Body of pancreas (tissue), 4 donors: ENCODE measurements at regions not wholly inside any gene's neighbourhood (a gene's known extent, or its start where the extent isn't known, plus 50 kb on each side); places are given as distances from the start of the nearest gene placed in this dataset.

ENCODE experiments used
- ATAC-seq: fragments of 150-250 bp; one replicate; pipeline ENCODE4 v1.9.1; 2016
- DNase-seq, 4 donors: peaks; one replicate each; pipeline ENCODE4 v3.0.0-alpha.2; 2019
- H3K27ac ChIP-seq, 4 donors: fragments of 200-600 bp; sonication (generic); 1 replicate in 3 of 4; 2 replicates in 1 of 4; pipeline versions ENCODE4 v1.5.1 to v1.6.1; 2016 to 2019; ENCODE audit warnings: mild to moderate bottlenecking in 1 of 4, mixed read lengths in 1 of 4, moderate library complexity in 1 of 4
- H3K27me3 ChIP-seq, 2 donors: fragments of 200-600 bp; sonication (generic); one replicate each; pipeline ENCODE4 v1.6.0; 2016; ENCODE audit warnings: mild to moderate bottlenecking in 1 of 2
- H3K36me3 ChIP-seq, 2 donors: fragments of 200-600 bp; sonication (generic); replicated peaks in 1 of 2; 2 replicates each; pipeline ENCODE4 v1.5.1; 2016; ENCODE audit warnings: low read depth in 2 of 2; ENCODE audit not compliant: insufficient read depth in 1 of 2
- H3K4me1 ChIP-seq: fragments of 200-600 bp; sonication (generic); one replicate; pipeline ENCODE4 v1.6.0; 2016
- H3K4me3 ChIP-seq, 2 donors: fragments of 200-600 bp; sonication (generic); 1 replicate in 1 of 2; 2 replicates in 1 of 2; pipeline ENCODE4 v1.5.1; 2016 to 2019
- H3K9me3 ChIP-seq, 3 donors: fragments of 200-600 bp; sonication (generic); 1 replicate in 2 of 3; 2 replicates in 1 of 3; pipeline ENCODE4 v1.5.1; 2016
- POLR2A ChIP-seq, 3 donors: fragments of 450-650 bp; IDR thresholded peaks; one replicate each; pipeline ENCODE4 v1.6.1; 2016; ENCODE audit warnings: antibody characterized with exemption in 3 of 3, mild to moderate bottlenecking in 2 of 3
- WGBS, 2 donors: methylation state at CpG; one replicate each; pipeline ENCODE4 v1.1.5; 2017; 5-methylcytosine and 5-hydroxymethylcytosine counted together
- intact Hi-C: fragments of 100-400 bp; cut with DNase I; formaldehyde crosslinking; loops from one replicate; pipeline ENCODE4 v1.15.1; 2023
- TF ChIP-seq, protein P1 (sequence below), 7 experiments: fragments of 450-650 bp in 4 of 7; fragments of 200-600 bp in 3 of 7; sonication (generic) in 3 of 7; IDR thresholded peaks; one replicate each; pipeline ENCODE4 v1.5.1; 2016 to 2019; ENCODE audit warnings: antibody characterized with exemption in 7 of 7

DNA sequence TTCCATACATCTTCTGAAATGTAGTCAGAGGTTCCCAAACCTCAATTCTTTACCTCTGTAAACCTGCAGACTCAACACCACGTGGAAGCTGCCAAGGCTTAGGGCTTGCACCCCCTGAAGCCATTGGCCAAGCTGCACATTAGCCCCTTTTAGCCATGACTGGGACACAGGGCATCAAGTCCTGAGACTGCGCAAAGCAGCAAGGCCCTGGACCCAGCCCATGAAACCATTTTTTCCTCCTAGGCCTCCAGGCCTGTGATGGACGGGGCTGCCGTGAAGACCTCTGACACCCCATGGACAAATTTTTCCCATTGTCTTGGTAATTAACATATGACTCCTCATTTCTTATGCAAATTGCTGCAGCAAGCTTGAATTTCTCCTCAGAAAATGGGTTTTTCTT is 727.8 kb downstream of the C6orf118 start:
- H3K4me3 ChIP-seq, result no peak overlapping the region
- DNase-seq (no peak), ATAC-seq (no peak)
- no peak overlapping the region for H3K27ac ChIP-seq
- WGBS, 2 donors, result 44 to 45% methylated on average over 4 of the region's 4 CpGs
- no peaks in the 10 kb centered on the region for H3K36me3 ChIP-seq
- H3K9me3 ChIP-seq, result peaks cover 0 to 9% (median 0%) of the 10 kb centered on the region in 3 donors
- intact Hi-C loops, result no loop called here
- no peaks in the 10 kb centered on the region for H3K4me1 ChIP-seq
- TF ChIP-seq, protein P1, sequence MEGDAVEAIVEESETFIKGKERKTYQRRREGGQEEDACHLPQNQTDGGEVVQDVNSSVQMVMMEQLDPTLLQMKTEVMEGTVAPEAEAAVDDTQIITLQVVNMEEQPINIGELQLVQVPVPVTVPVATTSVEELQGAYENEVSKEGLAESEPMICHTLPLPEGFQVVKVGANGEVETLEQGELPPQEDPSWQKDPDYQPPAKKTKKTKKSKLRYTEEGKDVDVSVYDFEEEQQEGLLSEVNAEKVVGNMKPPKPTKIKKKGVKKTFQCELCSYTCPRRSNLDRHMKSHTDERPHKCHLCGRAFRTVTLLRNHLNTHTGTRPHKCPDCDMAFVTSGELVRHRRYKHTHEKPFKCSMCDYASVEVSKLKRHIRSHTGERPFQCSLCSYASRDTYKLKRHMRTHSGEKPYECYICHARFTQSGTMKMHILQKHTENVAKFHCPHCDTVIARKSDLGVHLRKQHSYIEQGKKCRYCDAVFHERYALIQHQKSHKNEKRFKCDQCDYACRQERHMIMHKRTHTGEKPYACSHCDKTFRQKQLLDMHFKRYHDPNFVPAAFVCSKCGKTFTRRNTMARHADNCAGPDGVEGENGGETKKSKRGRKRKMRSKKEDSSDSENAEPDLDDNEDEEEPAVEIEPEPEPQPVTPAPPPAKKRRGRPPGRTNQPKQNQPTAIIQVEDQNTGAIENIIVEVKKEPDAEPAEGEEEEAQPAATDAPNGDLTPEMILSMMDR (IDR thresholded peaks at IDR 0.05), result no peak
- no peak for TF ChIP-seq POLR2A (IDR thresholded peaks at IDR 0.05)
- H3K27me3 ChIP-seq, result no peaks in the 10 kb centered on the region

DNA sequence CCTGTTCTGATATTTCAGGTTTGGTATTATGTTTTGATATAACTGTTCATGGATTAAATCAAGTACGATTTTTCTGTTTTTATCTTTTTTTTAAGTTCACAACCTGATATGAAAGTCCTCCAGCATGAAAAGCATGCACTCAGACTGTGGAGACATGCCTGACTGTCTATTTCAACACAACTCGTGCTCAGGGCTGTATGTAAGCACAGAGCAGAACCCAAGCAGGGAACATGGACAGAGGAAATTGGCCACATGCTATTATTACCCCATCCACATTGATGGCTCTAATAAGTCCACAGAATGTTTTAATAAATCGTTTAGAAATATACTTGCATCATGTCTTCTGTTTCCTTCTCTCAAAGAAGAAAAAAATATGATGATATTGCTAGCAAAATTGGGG is 730.4 kb downstream of the C6orf118 start:
- Histone ChIP-seq H3K4me1 (no peaks in the 10 kb centered on the region), H3K27me3 (no peaks in the 10 kb centered on the region), H3K4me3 (no peak overlapping the region), H3K9me3 (peaks cover 0 to 9% (median 0%) of the 10 kb centered on the region in 3 donors), H3K36me3 (no peaks in the 10 kb centered on the region), H3K27ac (no peak overlapping the region)
- WGBS, 2 donors, result 29 to 32% methylated on average over 3 of the region's 3 CpGs
- ATAC-seq, result no peak
- intact Hi-C loops, result no loop called here
- TF ChIP-seq, protein P1 (IDR thresholded peaks at IDR 0.05), result no peak
- TF ChIP-seq POLR2A (IDR thresholded peaks at IDR 0.05), result no peak
- DNase-seq, result no peak

DNA sequence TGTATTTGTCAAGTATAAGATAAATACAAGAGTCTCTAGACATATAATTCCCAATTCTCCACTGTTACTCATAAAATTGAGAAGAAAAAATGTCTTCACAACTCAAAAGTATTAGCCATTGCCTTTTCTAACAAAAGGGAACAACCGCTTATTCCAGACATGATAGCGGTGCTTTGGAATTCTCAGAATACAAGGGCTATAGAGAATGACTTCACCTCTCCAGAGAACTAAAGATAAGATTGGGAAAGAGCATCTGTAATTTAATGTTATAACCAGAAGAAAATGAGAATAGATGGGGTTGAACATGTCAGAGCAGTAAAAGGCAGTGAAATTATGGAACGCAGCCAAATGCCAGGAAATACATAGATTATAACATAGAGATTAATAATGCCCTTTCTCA is 730.8 kb downstream of the C6orf118 start:
- H3K9me3 ChIP-seq, result peaks cover 0 to 9% (median 0%) of the 10 kb centered on the region in 3 donors
- no peaks in the 10 kb centered on the region for H3K4me1 ChIP-seq
- DNase-seq, result no peak
- WGBS, 2 donors, result 53 to 55% methylated on average over 3 of the region's 3 CpGs
- no peak overlapping the region for H3K27ac ChIP-seq
- no peaks in the 10 kb centered on the region for H3K36me3 ChIP-seq
- TF ChIP-seq, protein P1 (IDR thresholded peaks at IDR 0.05), result no peak
- TF ChIP-seq POLR2A (IDR thresholded peaks at IDR 0.05), result no peak
- H3K4me3 ChIP-seq, result no peak overlapping the region
- no peak for ATAC-seq
- no peaks in the 10 kb centered on the region for H3K27me3 ChIP-seq
- intact Hi-C loops, result no loop called here

DNA sequence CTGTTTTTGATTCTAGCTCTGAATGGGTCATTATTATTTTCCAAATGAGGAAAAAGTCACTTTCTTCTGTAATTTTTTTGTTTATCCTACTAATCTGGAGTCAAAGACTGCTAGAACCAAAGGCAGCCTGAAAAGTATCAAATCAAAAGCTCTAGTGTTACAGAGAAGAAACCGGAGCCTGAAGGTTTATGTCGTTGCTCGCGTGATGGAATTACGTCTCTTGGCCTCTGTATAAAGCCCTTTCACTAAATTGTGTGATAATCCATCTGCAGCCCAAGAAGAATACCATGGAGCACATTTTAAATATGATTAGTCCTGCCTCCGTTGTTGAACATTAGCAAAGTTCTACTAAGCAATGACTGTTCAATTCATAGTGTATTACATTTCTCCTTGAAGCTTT is 738.6 kb downstream of the C6orf118 start:
- TF ChIP-seq, protein P1 (IDR thresholded peaks at IDR 0.05), result no peak
- TF ChIP-seq POLR2A (IDR thresholded peaks at IDR 0.05), result no peak
- Histone ChIP-seq H3K9me3 (no peaks in the 10 kb centered on the region), H3K4me3 (no peak overlapping the region), H3K36me3 (no peaks in the 10 kb centered on the region), H3K4me1 (no peaks in the 10 kb centered on the region), H3K27ac (no peak overlapping the region), H3K27me3 (no peaks in the 10 kb centered on the region)
- ATAC-seq (no peak), DNase-seq (no peak)
- 74 to 81% methylated on average over 6 of the region's 6 CpGs for WGBS, 2 donors
- intact Hi-C loops, result no loop called here

DNA sequence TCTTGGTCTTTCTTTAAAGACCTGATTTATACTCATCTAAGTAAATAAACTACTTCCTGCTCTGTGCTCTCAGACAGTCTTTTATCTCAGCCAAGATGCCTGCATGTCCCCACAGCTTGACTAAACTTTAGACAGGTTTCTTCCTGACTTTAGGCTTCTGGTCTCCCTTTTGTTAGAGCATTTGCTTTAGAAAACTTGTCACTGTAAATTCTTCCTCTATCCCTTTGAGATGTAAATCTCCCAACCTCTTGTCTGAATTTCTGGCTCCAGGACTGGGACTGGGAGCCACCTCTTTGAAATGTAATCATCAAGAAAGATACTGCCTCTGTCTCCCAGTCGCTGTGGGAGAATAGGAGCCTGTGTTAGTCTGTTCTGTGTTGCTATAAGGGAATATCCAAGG is 739.9 kb downstream of the C6orf118 start:
- no peak for ATAC-seq
- WGBS, 2 donors, result 38 to 45% methylated on average over 1 of the region's 1 CpG
- Histone ChIP-seq H3K4me1 (no peaks in the 10 kb centered on the region), H3K36me3 (no peaks in the 10 kb centered on the region), H3K27me3 (no peaks in the 10 kb centered on the region), H3K9me3 (no peaks in the 10 kb centered on the region), H3K27ac (no peak overlapping the region), H3K4me3 (no peak overlapping the region)
- intact Hi-C loops, result no loop called here
- no peak for TF ChIP-seq POLR2A (IDR thresholded peaks at IDR 0.05)
- TF ChIP-seq, protein P1 (IDR thresholded peaks at IDR 0.05), result no peak
- no peak for DNase-seq
